IMR-90 (cell line): ENCODE measurements at regions not wholly inside any gene's neighbourhood (a gene's known extent, or its start where the extent isn't known, plus 50 kb on each side); places are given as distances from the start of the nearest gene placed in this dataset.

Source experiments
- BHLHE40 ChIP-seq: fragments of 150-350 bp; IDR thresholded peaks from 2 replicates; pipeline ENCODE4 v1.6.1; 2016; ENCODE audit warnings: mild to moderate bottlenecking, low read depth, low read length
- CEBPB ChIP-seq: IDR thresholded peaks from 2 replicates; pipeline ENCODE4 v1.6.1; 2012; ENCODE audit warnings: low read depth, low read length, improper control_type of control experiment
- CTCF ChIP-seq: conservative IDR thresholded peaks from 2 replicates; pipeline ENCODE4 v1.5.1; 2012; ENCODE audit warnings: mild to moderate bottlenecking, low read depth, low read length, improper control_type of control experiment
- ELK1 ChIP-seq: fragments of 150-350 bp; IDR thresholded peaks from 2 replicates; pipeline ENCODE4 v1.6.1; 2016; ENCODE audit warnings: low read depth, mild to moderate bottlenecking, low read length, moderate library complexity, borderline replicate concordance
- FOS ChIP-seq: fragments of 150-350 bp; IDR thresholded peaks from 2 replicates; pipeline ENCODE4 v1.6.1; 2016; ENCODE audit warnings: low read depth, low read length
- MAFK ChIP-seq: IDR thresholded peaks from 2 replicates; pipeline ENCODE4 v1.6.1; 2012; ENCODE audit warnings: low read depth, low read length, improper control_type of control experiment
- MAZ ChIP-seq: IDR thresholded peaks from 2 replicates; pipeline ENCODE4 v1.6.1; 2012; ENCODE audit warnings: low read depth, mild to moderate bottlenecking, low read length, improper control_type of control experiment, moderate library complexity, borderline replicate concordance
- NFE2L2 ChIP-seq: fragments of 150-350 bp; IDR thresholded peaks from 2 replicates; pipeline ENCODE4 v1.6.1; 2016; ENCODE audit warnings: low read depth, mild to moderate bottlenecking, low read length
- POLR2A ChIP-seq: IDR thresholded peaks from 2 replicates; pipeline ENCODE4 v1.6.1; 2012; ENCODE audit warnings: mild to moderate bottlenecking, low read depth, low read length
- RAD21 ChIP-seq: IDR thresholded peaks from 2 replicates; pipeline ENCODE4 v1.6.1; 2012; ENCODE audit warnings: low read length, improper control_type of control experiment
- RCOR1 ChIP-seq: IDR thresholded peaks from 2 replicates; pipeline ENCODE4 v1.6.1; 2012; ENCODE audit warnings: mild to moderate bottlenecking, low read length, improper control_type of control experiment; ENCODE audit not compliant: insufficient replicate concordance
- RFX5 ChIP-seq: IDR thresholded peaks from 2 replicates; pipeline ENCODE4 v1.8.0; 2012; ENCODE audit warnings: low read depth, mild to moderate bottlenecking, low read length, moderate library complexity
- SMC3 ChIP-seq: fragments of 150-350 bp; IDR thresholded peaks from 2 replicates; pipeline ENCODE4 v1.6.1; 2016; ENCODE audit warnings: low read depth, mild to moderate bottlenecking, antibody characterized with exemption, low read length, moderate library complexity
- TF ChIP-seq, protein P1 (sequence below): fragments of 150-350 bp; IDR thresholded peaks from 2 replicates; pipeline ENCODE4 v1.6.1; 2017; ENCODE audit warnings: mild to moderate bottlenecking, antibody characterized with exemption, low read length, low read depth

DNA sequence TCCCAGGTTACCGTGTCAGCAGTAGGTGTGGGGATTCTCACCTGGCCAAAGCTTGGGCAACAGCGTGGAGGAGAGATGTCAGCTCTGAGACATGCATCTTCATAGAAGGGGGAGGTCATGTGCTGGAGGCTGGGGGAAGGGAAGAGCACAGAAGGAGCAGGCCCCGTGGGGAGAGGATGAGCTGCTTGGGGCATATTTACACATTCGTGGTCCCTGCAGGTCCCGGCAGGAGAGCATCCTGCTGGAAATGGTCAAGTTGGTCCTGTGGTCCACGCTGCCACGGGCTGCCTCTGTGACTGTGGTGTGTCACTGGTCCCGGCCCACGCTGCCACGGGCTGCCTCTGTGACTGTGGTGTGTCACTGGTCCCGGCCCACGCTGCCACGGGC is 195.1 kb upstream of the TWIST2 start:
- TF ChIP-seq POLR2A, result no peak
- no peak for TF ChIP-seq CTCF
- no peak for TF ChIP-seq BHLHE40
- TF ChIP-seq, protein P1, sequence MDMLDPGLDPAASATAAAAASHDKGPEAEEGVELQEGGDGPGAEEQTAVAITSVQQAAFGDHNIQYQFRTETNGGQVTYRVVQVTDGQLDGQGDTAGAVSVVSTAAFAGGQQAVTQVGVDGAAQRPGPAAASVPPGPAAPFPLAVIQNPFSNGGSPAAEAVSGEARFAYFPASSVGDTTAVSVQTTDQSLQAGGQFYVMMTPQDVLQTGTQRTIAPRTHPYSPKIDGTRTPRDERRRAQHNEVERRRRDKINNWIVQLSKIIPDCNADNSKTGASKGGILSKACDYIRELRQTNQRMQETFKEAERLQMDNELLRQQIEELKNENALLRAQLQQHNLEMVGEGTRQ, result no peak
- TF ChIP-seq SMC3, result no peak
- no peak for TF ChIP-seq FOS
- TF ChIP-seq RAD21, result no peak
- TF ChIP-seq MAFK, result no peak
- TF ChIP-seq ELK1, result no peak
- no peak for TF ChIP-seq CEBPB
- no peak for TF ChIP-seq RFX5
- TF ChIP-seq MAZ, result no peak
- TF ChIP-seq NFE2L2, result no peak
- no peak for TF ChIP-seq RCOR1
